IPS DF 6.9 (cell line): ENCODE measurements at regions not wholly inside any gene's neighbourhood (a gene's known extent, or its start where the extent isn't known, plus 50 kb on each side); places are given as distances from the start of the nearest gene placed in this dataset.
"Not testable (repeated sequence)": the region's sequence is repeated elsewhere in the genome, so short reads cannot be mapped to it uniquely, and the experiment has no call there.

ENCODE experiments used
- DNase-seq: peaks from one replicate; pipeline ENCODE4 v3.0.0-alpha.2; 2013; ENCODE audit warnings: low read depth, low spot score
- H3K27ac ChIP-seq: one replicate; pipeline ENCODE4 v1.5.1; 2013; ENCODE audit warnings: low read length, control low read depth
- H3K27me3 ChIP-seq: 2 replicates; pipeline ENCODE4 v1.6.1; 2013; ENCODE audit warnings: mild to moderate bottlenecking, low read length; ENCODE audit not compliant: control insufficient read depth, insufficient read depth
- H3K36me3 ChIP-seq: 2 replicates; pipeline ENCODE4 v1.6.1; 2013; ENCODE audit warnings: low read length; ENCODE audit not compliant: control insufficient read depth, insufficient read depth
- H3K4me1 ChIP-seq: 2 replicates; pipeline ENCODE4 v1.6.1; 2013; ENCODE audit warnings: low read length; ENCODE audit not compliant: control insufficient read depth, insufficient read depth
- H3K4me3 ChIP-seq: 2 replicates; pipeline ENCODE4 v1.5.1; 2013; ENCODE audit warnings: mild to moderate bottlenecking, low read length
- H3K9me3 ChIP-seq: 2 replicates; pipeline ENCODE4 v1.6.1; 2013; ENCODE audit warnings: low read length, inconsistent platforms; ENCODE audit not compliant: control insufficient read depth, insufficient read depth
- WGBS: extraction: QIAGEN DNeasy Blood & Tissue Kit; methylation state at CpG from one replicate; pipeline ENCODE4 v1.1.7; 2013; ENCODE audit warnings: mixed read lengths, missing lambda C conversion rate; ENCODE audit not compliant: insufficient read length, insufficient coverage; 5-methylcytosine and 5-hydroxymethylcytosine counted together

- H3K36me3 ChIP-seq, result no peaks in the 10 kb centered on the region
- no peaks in the 10 kb centered on the region for H3K4me1 ChIP-seq
- no peaks in the 10 kb centered on the region for H3K27me3 ChIP-seq
- DNase-seq, result no peak
- no peak overlapping the region for H3K4me3 ChIP-seq
- H3K9me3 ChIP-seq, result no peaks in the 10 kb centered on the region
- no peak overlapping the region for H3K27ac ChIP-seq
- WGBS, result no CpG with 5 or more reads among the region's 4 CpGs
These were observed 469.6 kb upstream of the NFIA start for GRCh38 chr1:60612790-60613189.

- H3K4me1 ChIP-seq, H3K36me3 ChIP-seq, H3K27me3 ChIP-seq, H3K9me3 ChIP-seq, DNase-seq, H3K27ac ChIP-seq, H3K4me3 ChIP-seq: not testable (repeated sequence)
- WGBS, result no CpG with 5 or more reads among the region's 1 CpG
These were observed 475.4 kb upstream of the NFIA start for GRCh38 chr1:60606921-60607320.

GRCh38 chr1:60600532-60600931 lies 481.8 kb upstream of the NFIA start:
- H3K4me3 ChIP-seq, result no peak overlapping the region
- H3K27ac ChIP-seq, result no peak overlapping the region
- H3K4me1 ChIP-seq, result no peaks in the 10 kb centered on the region
- DNase-seq, result no peak
- WGBS, result no CpG with 5 or more reads among the region's 1 CpG
- H3K36me3 ChIP-seq, result no peaks in the 10 kb centered on the region
- no peaks in the 10 kb centered on the region for H3K9me3 ChIP-seq
- H3K27me3 ChIP-seq, result no peaks in the 10 kb centered on the region

GRCh38 chr1:60599574-60599973 lies 482.8 kb upstream of the NFIA start:
- no peak overlapping the region for H3K4me3 ChIP-seq
- no CpG with 5 or more reads among the region's 1 CpG for WGBS
- no peak for DNase-seq
- no peaks in the 10 kb centered on the region for H3K27me3 ChIP-seq
- no peaks in the 10 kb centered on the region for H3K36me3 ChIP-seq
- no peaks in the 10 kb centered on the region for H3K4me1 ChIP-seq
- H3K9me3 ChIP-seq, result no peaks in the 10 kb centered on the region
- H3K27ac ChIP-seq, result no peak overlapping the region

- Histone ChIP-seq H3K4me1 (no peaks in the 10 kb centered on the region), H3K27me3 (no peaks in the 10 kb centered on the region), H3K9me3 (no peaks in the 10 kb centered on the region), H3K4me3 (no peak overlapping the region), H3K27ac (no peak overlapping the region), H3K36me3 (no peaks in the 10 kb centered on the region)
- no peak for DNase-seq
- WGBS, result 93% methylated on average over 1 of the region's 5 CpGs
These were observed 484.1 kb upstream of the NFIA start for GRCh38 chr1:60598041-60598910.

- Histone ChIP-seq H3K4me1 (no peaks in the 10 kb centered on the region), H3K36me3 (no peaks in the 10 kb centered on the region), H3K27me3 (no peaks in the 10 kb centered on the region), H3K4me3 (no peak overlapping the region), H3K9me3 (no peaks in the 10 kb centered on the region), H3K27ac (no peak overlapping the region)
- DNase-seq, result no peak
- WGBS, result no CpG with 5 or more reads among the region's 8 CpGs
These were observed 485.3 kb upstream of the NFIA start for GRCh38 chr1:60596791-60597750.

GRCh38 chr1:60591583-60591982 lies 490.8 kb upstream of the NFIA start:
- H3K4me1 ChIP-seq, result no peaks in the 10 kb centered on the region
- no peaks in the 10 kb centered on the region for H3K36me3 ChIP-seq
- no peak overlapping the region for H3K27ac ChIP-seq
- WGBS, result no CpG with 5 or more reads among the region's 1 CpG
- H3K27me3 ChIP-seq, result no peaks in the 10 kb centered on the region
- no peaks in the 10 kb centered on the region for H3K9me3 ChIP-seq
- no peak overlapping the region for H3K4me3 ChIP-seq
- no peak for DNase-seq

GRCh38 chr1:60589916-60590315 lies 492.4 kb upstream of the NFIA start:
- no peaks in the 10 kb centered on the region for H3K4me1 ChIP-seq
- no peak for DNase-seq
- H3K27me3 ChIP-seq, result no peaks in the 10 kb centered on the region
- no peak overlapping the region for H3K27ac ChIP-seq
- H3K36me3 ChIP-seq, result no peaks in the 10 kb centered on the region
- no peak overlapping the region for H3K4me3 ChIP-seq
- H3K9me3 ChIP-seq, result no peaks in the 10 kb centered on the region

GRCh38 chr1:60589046-60589748 lies 493.2 kb upstream of the NFIA start:
- H3K27me3 ChIP-seq, result no peaks in the 10 kb centered on the region
- no peaks in the 10 kb centered on the region for H3K4me1 ChIP-seq
- no peak for DNase-seq
- H3K4me3 ChIP-seq, result no peak overlapping the region
- H3K36me3 ChIP-seq, result no peaks in the 10 kb centered on the region
- no peak overlapping the region for H3K27ac ChIP-seq
- WGBS, result no CpG with 5 or more reads among the region's 4 CpGs
- peaks cover 2% of the 10 kb centered on the region; the same call in 1 of the 2 replicates for H3K9me3 ChIP-seq

- peaks cover 2% of the 10 kb centered on the region; the same call in 1 of the 2 replicates for H3K9me3 ChIP-seq
- no peaks in the 10 kb centered on the region for H3K36me3 ChIP-seq
- H3K4me1 ChIP-seq, result no peaks in the 10 kb centered on the region
- no peak overlapping the region for H3K4me3 ChIP-seq
- no peak overlapping the region for H3K27ac ChIP-seq
- no CpG with 5 or more reads among the region's 2 CpGs for WGBS
- DNase-seq, result no peak
- H3K27me3 ChIP-seq, result no peaks in the 10 kb centered on the region
These were observed 498.0 kb upstream of the NFIA start for GRCh38 chr1:60584371-60584770.
